ENCODE measurements at regions not wholly inside any gene's neighbourhood (a gene's known extent, or its start where the extent isn't known, plus 50 kb on each side); places are given as distances from the start of the nearest gene placed in this dataset.

- TF ChIP-seq POLR2A (IDR thresholded peaks at IDR 0.05), result no peak
- TF ChIP-seq, protein P1, sequence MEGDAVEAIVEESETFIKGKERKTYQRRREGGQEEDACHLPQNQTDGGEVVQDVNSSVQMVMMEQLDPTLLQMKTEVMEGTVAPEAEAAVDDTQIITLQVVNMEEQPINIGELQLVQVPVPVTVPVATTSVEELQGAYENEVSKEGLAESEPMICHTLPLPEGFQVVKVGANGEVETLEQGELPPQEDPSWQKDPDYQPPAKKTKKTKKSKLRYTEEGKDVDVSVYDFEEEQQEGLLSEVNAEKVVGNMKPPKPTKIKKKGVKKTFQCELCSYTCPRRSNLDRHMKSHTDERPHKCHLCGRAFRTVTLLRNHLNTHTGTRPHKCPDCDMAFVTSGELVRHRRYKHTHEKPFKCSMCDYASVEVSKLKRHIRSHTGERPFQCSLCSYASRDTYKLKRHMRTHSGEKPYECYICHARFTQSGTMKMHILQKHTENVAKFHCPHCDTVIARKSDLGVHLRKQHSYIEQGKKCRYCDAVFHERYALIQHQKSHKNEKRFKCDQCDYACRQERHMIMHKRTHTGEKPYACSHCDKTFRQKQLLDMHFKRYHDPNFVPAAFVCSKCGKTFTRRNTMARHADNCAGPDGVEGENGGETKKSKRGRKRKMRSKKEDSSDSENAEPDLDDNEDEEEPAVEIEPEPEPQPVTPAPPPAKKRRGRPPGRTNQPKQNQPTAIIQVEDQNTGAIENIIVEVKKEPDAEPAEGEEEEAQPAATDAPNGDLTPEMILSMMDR (IDR thresholded peaks at IDR 0.05), result no peak
Observed at GRCh38 chr13:111542530-111543341, 222.3 kb downstream of the TEX29 start.
